OCI-LY1 (cell line): ENCODE measurements at regions not wholly inside any gene's neighbourhood (a gene's known extent, or its start where the extent isn't known, plus 50 kb on each side); places are given as distances from the start of the nearest gene placed in this dataset.

Experiments used
- H2AFZ ChIP-seq: fragments of 200-600 bp; sonication (generic), shearing (Covaris generic); 2 replicates; pipeline ENCODE4 v1.6.0; 2014; ENCODE audit warnings: antibody characterized with exemption, mild to moderate bottlenecking, low read length
- H3F3A ChIP-seq: fragments of 200-600 bp; sonication (generic), shearing (Covaris generic); 2 replicates; pipeline ENCODE4 v1.6.0; 2014; ENCODE audit warnings: mild to moderate bottlenecking, antibody characterized with exemption, low read length, moderate library complexity; ENCODE audit not compliant: insufficient read depth
- H3K27ac ChIP-seq: fragments of 200-600 bp; sonication (generic); 2 replicates; pipeline ENCODE4 v1.5.1; 2014; ENCODE audit warnings: low read length, mixed run types, mild to moderate bottlenecking, low read depth; ENCODE audit not compliant: poor library complexity, severe bottlenecking
- H3K27me3 ChIP-seq: fragments of 200-600 bp; sonication (generic); 2 replicates; pipeline ENCODE4 v1.6.0; 2014; ENCODE audit warnings: antibody characterized with exemption, mild to moderate bottlenecking, low read length, moderate library complexity; ENCODE audit not compliant: insufficient read depth
- H3K36me3 ChIP-seq: fragments of 200-600 bp; sonication (generic); 2 replicates; pipeline ENCODE4 v1.6.1; 2014; ENCODE audit warnings: mild to moderate bottlenecking, antibody characterized with exemption, low read length, moderate library complexity, mixed read lengths; ENCODE audit not compliant: insufficient read depth
- H3K4me1 ChIP-seq: fragments of 200-600 bp; sonication (generic); 2 replicates; pipeline ENCODE4 v1.5.1; 2014; ENCODE audit warnings: mild to moderate bottlenecking, low read length, moderate library complexity; ENCODE audit not compliant: insufficient read depth, severe bottlenecking
- H3K4me2 ChIP-seq: fragments of 200-600 bp; sonication (generic), shearing (Covaris generic); 2 replicates; pipeline ENCODE4 v1.6.1; 2014; ENCODE audit warnings: low read length
- H3K4me3 ChIP-seq: fragments of 200-600 bp; sonication (generic); 2 replicates; pipeline ENCODE4 v1.5.1; 2014; ENCODE audit warnings: low read length, low read depth, mild to moderate bottlenecking, mixed read lengths; ENCODE audit not compliant: poor library complexity, severe bottlenecking
- H3K79me2 ChIP-seq: fragments of 200-600 bp; shearing (Covaris generic); 2 replicates; pipeline ENCODE4 v1.6.1; 2016; ENCODE audit warnings: mixed run types, low read length, mixed read lengths; ENCODE audit not compliant: insufficient read depth
- H3K9ac ChIP-seq: fragments of 200-600 bp; sonication (generic), shearing (Covaris generic); 2 replicates; pipeline ENCODE4 v1.6.1; 2014; ENCODE audit warnings: mild to moderate bottlenecking, low read length, mixed read lengths
- H3K9me2 ChIP-seq: fragments of 200-600 bp; sonication (generic), shearing (Covaris generic); 2 replicates; pipeline ENCODE4 v1.6.1; 2014; ENCODE audit warnings: low read depth, mild to moderate bottlenecking, low read length, mixed read lengths
- H3K9me3 ChIP-seq: fragments of 200-600 bp; shearing (Covaris generic); 2 replicates; pipeline ENCODE4 v1.6.1; 2014; ENCODE audit warnings: low read length, mixed read lengths
- H4K20me1 ChIP-seq: fragments of 200-600 bp; sonication (generic), shearing (Covaris generic); 2 replicates; pipeline ENCODE4 v1.6.0; 2016; ENCODE audit warnings: mild to moderate bottlenecking, low read length; ENCODE audit not compliant: insufficient read depth
- CTCF ChIP-seq: fragments of 200-600 bp; sonication (generic), shearing (Covaris generic); IDR thresholded peaks from 2 replicates; pipeline ENCODE4 v1.5.1; 2017; ENCODE audit warnings: mild to moderate bottlenecking, antibody characterized with exemption, low read length, moderate library complexity, mixed read lengths
- EZH2 ChIP-seq: fragments of 200-600 bp; sonication (generic), shearing (Covaris generic); IDR thresholded peaks from 2 replicates; pipeline ENCODE4 v1.8.0; 2017; ENCODE audit warnings: borderline replicate concordance, mixed run types, mild to moderate bottlenecking, antibody characterized with exemption, low read length, moderate library complexity, mixed read lengths

GRCh38 chr2:42852798-42853197 lies 60.4 kb upstream of the HAAO start:
- H3K9me3 ChIP-seq: no peaks in the 10 kb centered on the region
- TF ChIP-seq EZH2 (no peak), CTCF (no peak)
- no peak overlapping the region for H3K27ac ChIP-seq
- no peaks in the 10 kb centered on the region for H3K36me3 ChIP-seq
- no peak overlapping the region for H3K4me3 ChIP-seq
- no peak overlapping the region for H3K4me2 ChIP-seq
- no peak overlapping the region for H2AFZ ChIP-seq
- H3K4me1 ChIP-seq: no peaks in the 10 kb centered on the region
- no peaks in the 10 kb centered on the region for H4K20me1 ChIP-seq
- no peaks in the 10 kb centered on the region for H3K79me2 ChIP-seq
- H3F3A ChIP-seq: no peaks in the 10 kb centered on the region
- no peak overlapping the region for H3K9ac ChIP-seq
- no peaks in the 10 kb centered on the region for H3K9me2 ChIP-seq
- H3K27me3 ChIP-seq: peaks cover 3% of the 10 kb centered on the region; the same call in 1 of the 2 replicates

GRCh38 chr2:42851740-42852250 lies 59.4 kb upstream of the HAAO start:
- TF ChIP-seq EZH2 (no peak), CTCF (no peak)
- H3K4me2 ChIP-seq: no peak overlapping the region
- H3F3A ChIP-seq: no peaks in the 10 kb centered on the region
- no peak overlapping the region for H3K27ac ChIP-seq
- H2AFZ ChIP-seq: no peak overlapping the region
- H3K9ac ChIP-seq: no peak overlapping the region
- H3K4me1 ChIP-seq: no peaks in the 10 kb centered on the region
- no peaks in the 10 kb centered on the region for H3K36me3 ChIP-seq
- H4K20me1 ChIP-seq: no peaks in the 10 kb centered on the region
- no peaks in the 10 kb centered on the region for H3K9me3 ChIP-seq
- H3K4me3 ChIP-seq: no peak overlapping the region
- H3K27me3 ChIP-seq: peaks cover 3% of the 10 kb centered on the region; the same call in 1 of the 2 replicates
- no peaks in the 10 kb centered on the region for H3K79me2 ChIP-seq
- H3K9me2 ChIP-seq: no peaks in the 10 kb centered on the region

GRCh38 chr2:42851186-42851585 lies 58.8 kb upstream of the HAAO start:
- Histone ChIP-seq H3K9ac (no peak overlapping the region), H3F3A (no peaks in the 10 kb centered on the region), H3K4me2 (no peak overlapping the region), H2AFZ (no peak overlapping the region), H3K4me1 (no peaks in the 10 kb centered on the region), H3K79me2 (no peaks in the 10 kb centered on the region), H3K4me3 (no peak overlapping the region), H4K20me1 (no peaks in the 10 kb centered on the region), H3K9me2 (no peaks in the 10 kb centered on the region), H3K27ac (no peak overlapping the region), H3K9me3 (no peaks in the 10 kb centered on the region), H3K27me3 (peaks cover 3% of the 10 kb centered on the region; the same call in 1 of the 2 replicates), H3K36me3 (no peaks in the 10 kb centered on the region)
- TF ChIP-seq EZH2: no peak
- TF ChIP-seq CTCF: no peak
